ENCODE measurements at regions not wholly inside any gene's neighbourhood (a gene's known extent, or its start where the extent isn't known, plus 50 kb on each side); places are given as distances from the start of the nearest gene placed in this dataset.

GRCh38 chr5:158393457-158393856, 534.5 kb upstream of the CLINT1 start:
- DNase-seq = no peak

GRCh38 chr5:158392753-158393152, 533.8 kb upstream of the CLINT1 start:
- DNase-seq = no peak

GRCh38 chr5:158390577-158390976, 531.6 kb upstream of the CLINT1 start:
- peak; percentile 61 for DNase-seq

GRCh38 chr5:158389786-158390185, 530.8 kb upstream of the CLINT1 start:
- DNase-seq = peak; percentile 72

- no peak for DNase-seq
Measured at GRCh38 chr5:158388021-158388420, 529.1 kb upstream of the CLINT1 start.

GRCh38 chr5:158387499-158387898, 528.6 kb upstream of the CLINT1 start:
- no peak for DNase-seq

- DNase-seq = no peak
Measured at GRCh38 chr5:158385982-158386381, 527.0 kb upstream of the CLINT1 start.

GRCh38 chr5:158384535-158385481, 525.9 kb upstream of the CLINT1 start:
- peak; percentile 99 for DNase-seq

GRCh38 chr5:158383486-158383885, 524.5 kb upstream of the CLINT1 start:
- no peak for DNase-seq

- DNase-seq = peak; percentile 98
Measured at GRCh38 chr5:158382473-158382872, 523.5 kb upstream of the CLINT1 start.

- no peak for DNase-seq
Measured at GRCh38 chr5:158381614-158382160, 522.7 kb upstream of the CLINT1 start.

GRCh38 chr5:158380661-158381060, 521.7 kb upstream of the CLINT1 start:
- peak; percentile 51 for DNase-seq

- DNase-seq = no peak
Measured at GRCh38 chr5:158378931-158379330, 520.0 kb upstream of the CLINT1 start.

GRCh38 chr5:158376679-158377078, 517.7 kb upstream of the CLINT1 start:
- no peak for DNase-seq

- DNase-seq = no peak
Measured at GRCh38 chr5:158375531-158375930, 516.6 kb upstream of the CLINT1 start.

GRCh38 chr5:158373608-158374395, 514.9 kb upstream of the CLINT1 start:
- DNase-seq = no peak

GRCh38 chr5:158369241-158369640, 510.3 kb upstream of the CLINT1 start:
- DNase-seq = no peak

GRCh38 chr5:158368686-158369085, 509.7 kb upstream of the CLINT1 start:
- no peak for DNase-seq

- DNase-seq = peak; percentile 92
Measured at GRCh38 chr5:158364367-158364766, 505.4 kb upstream of the CLINT1 start.

- DNase-seq = no peak
Measured at GRCh38 chr5:158354958-158355357, 496.0 kb upstream of the CLINT1 start.

GRCh38 chr5:158351485-158352125, 492.7 kb upstream of the CLINT1 start:
- DNase-seq = no peak

- no peak for DNase-seq
Measured at GRCh38 chr5:158349987-158350386, 491.0 kb upstream of the CLINT1 start.

- DNase-seq = no peak
Measured at GRCh38 chr5:158344376-158344775, 485.4 kb upstream of the CLINT1 start.

Data from NCI-H226 (cell line).